HCT116 (cell line): ENCODE measurements at regions not wholly inside any gene's neighbourhood (a gene's known extent, or its start where the extent isn't known, plus 50 kb on each side); places are given as distances from the start of the nearest gene placed in this dataset.

Source experiments
- ATAC-seq: fragments of 200-7000 bp; cut with Tn5 transposase; 2 replicates; pipeline ENCODE4 v1.9.1; 2020; ENCODE audit warnings: mild to moderate bottlenecking, moderate library complexity
- BruUV-seq: library from RNA; stranded (reverse); fragments of 400-500 nt; replicated peaks from 2 replicates; lab custom pipeline; 2021; lab: Mats Ljungman, UMichigan
- CTCF ChIA-PET: fragments of 300-600 bp; sonication (Branson Sonifier 250); formaldehyde crosslinking; loops from one replicate; lab custom pipeline; 2021; ENCODE audit warnings: antibody characterized with exemption; lab: Charles Lee
- POLR2A ChIA-PET: fragments of 300-600, 350-600 bp; sonication (Branson Sonifier 250); formaldehyde crosslinking; loops from one replicate; lab custom pipeline; 2021; ENCODE audit warnings: antibody characterized with exemption; lab: Charles Lee
- RAD21 ChIA-PET, 2 experiments: fragments of 300-600 bp; sonication (Branson Sonifier 250); formaldehyde crosslinking; loops; one replicate each; lab custom pipeline; 2023; ENCODE audit warnings: low total read pairs in 2 of 2; ENCODE audit not compliant: uncharacterized antibody in 2 of 2, unreplicated experiment in 2 of 2, low non-redundant PET in 1 of 2; lab: Charles Lee
- DNase-seq: peaks from one replicate; pipeline ENCODE4 v3.0.0-alpha.2; 2010; ENCODE audit warnings: low read depth, low spot score
- H2AFZ ChIP-seq: fragments of 200-600 bp; shearing (Covaris generic), sonication (generic); 2 replicates; pipeline ENCODE4 v1.6.1; 2017; ENCODE audit warnings: low read depth, mixed run types, mixed read lengths, antibody characterized with exemption, low read length; ENCODE audit not compliant: poor library complexity, severe bottlenecking
- H3K27ac ChIP-seq: 2 replicates; pipeline ENCODE4 v1.5.1; 2012; ENCODE audit warnings: low read depth, low read length
- H3K27me3 ChIP-seq: fragments of 200-600 bp; sonication (generic); 2 replicates; pipeline ENCODE4 v1.6.1; 2016; ENCODE audit warnings: mixed run types, low read length, mixed read lengths; ENCODE audit not compliant: insufficient read depth
- H3K36me3 ChIP-seq, 2 experiments: fragments of 200-500 bp in 1 of 2; fragments of 200-600 bp in 1 of 2; sonication (Bioruptor generic) in 1 of 2; sonication (generic) in 1 of 2; 2 replicates each; pipeline versions ENCODE4 v1.5.1 to v1.6.1; 2014 to 2016; ENCODE audit warnings: low read length in 2 of 2, inconsistent platforms in 1 of 2, mixed read lengths in 1 of 2, mixed run types in 1 of 2; ENCODE audit not compliant: insufficient read depth in 2 of 2, control insufficient read depth in 1 of 2
- H3K4me1 ChIP-seq, 2 experiments: fragments of 200-600 bp in 1 of 2; sonication (generic) in 1 of 2; 2 replicates each; pipeline versions ENCODE4 v1.5.1 to v1.6.1; 2012 to 2017; ENCODE audit warnings: low read length in 2 of 2, inconsistent platforms in 1 of 2, mild to moderate bottlenecking in 1 of 2, mixed read lengths in 1 of 2, mixed run types in 1 of 2, moderate library complexity in 1 of 2; ENCODE audit not compliant: insufficient read depth in 2 of 2, control insufficient read depth in 1 of 2
- H3K4me2 ChIP-seq: fragments of 200-600 bp; sonication (generic); 2 replicates; pipeline ENCODE4 v1.6.1; 2017; ENCODE audit warnings: mixed run types, low read length, mixed read lengths
- H3K4me3 ChIP-seq, 2 experiments: fragments of 200-600 bp in 1 of 2; sonication (generic) in 1 of 2; replicated peaks in 1 of 2; 2 replicates each; pipeline ENCODE4 v1.5.1; 2011 to 2016; ENCODE audit warnings: low read length in 2 of 2, control low read depth in 1 of 2, low read depth in 1 of 2, mild to moderate bottlenecking in 1 of 2, mixed read lengths in 1 of 2, mixed run types in 1 of 2
- H3K79me2 ChIP-seq: fragments of 200-600 bp; sonication (generic); 2 replicates; pipeline ENCODE4 v1.6.1; 2017; ENCODE audit warnings: mild to moderate bottlenecking, mixed run types, low read length, moderate library complexity, mixed read lengths; ENCODE audit not compliant: insufficient read depth
- H3K9ac ChIP-seq: fragments of 200-600 bp; sonication (generic); 2 replicates; pipeline ENCODE4 v1.6.1; 2016; ENCODE audit warnings: low read length, mixed read lengths
- H3K9me2 ChIP-seq: fragments of 200-600 bp; sonication (generic), shearing (Covaris generic); 2 replicates; pipeline ENCODE4 v1.6.1; 2017; ENCODE audit warnings: mixed run types, mild to moderate bottlenecking, moderate library complexity; ENCODE audit not compliant: insufficient read depth
- H3K9me3 ChIP-seq, 2 experiments: fragments of 200-500 bp in 1 of 2; fragments of 200-600 bp in 1 of 2; sonication (Bioruptor generic) in 1 of 2; sonication (generic) in 1 of 2; 2 replicates each; pipeline ENCODE4 v1.6.1; 2014 to 2017; ENCODE audit warnings: low read length in 2 of 2, mixed read lengths in 2 of 2, inconsistent platforms in 1 of 2, low read depth in 1 of 2, mild to moderate bottlenecking in 1 of 2, mixed run types in 1 of 2, moderate library complexity in 1 of 2; ENCODE audit not compliant: control insufficient read depth in 1 of 2, insufficient read depth in 1 of 2
- H4K20me1 ChIP-seq: fragments of 200-600 bp; sonication (generic), shearing (Covaris generic); 2 replicates; pipeline ENCODE4 v1.6.1; 2017; ENCODE audit warnings: mixed run types, mild to moderate bottlenecking, moderate library complexity; ENCODE audit not compliant: insufficient read depth
- ATF3 ChIP-seq: IDR thresholded peaks from 2 replicates; pipeline ENCODE4 v1.6.1; 2012
- CBX3 ChIP-seq: IDR thresholded peaks from 2 replicates; pipeline ENCODE4 v1.6.1; 2012; ENCODE audit warnings: low read depth
- CEBPB ChIP-seq: IDR thresholded peaks from 2 replicates; pipeline ENCODE4 v1.6.1; 2012; ENCODE audit warnings: low read depth
- EGR1 ChIP-seq: IDR thresholded peaks from 2 replicates; pipeline ENCODE4 v1.6.1; 2012; ENCODE audit warnings: low read depth
- JUND ChIP-seq: IDR thresholded peaks from 2 replicates; pipeline ENCODE4 v1.6.1; 2012
- MAX ChIP-seq: IDR thresholded peaks from 2 replicates; pipeline ENCODE4 v1.6.1; 2012
- POLR2AphosphoS5 ChIP-seq: IDR thresholded peaks from 2 replicates; pipeline ENCODE4 v1.6.1; 2011; ENCODE audit warnings: mild to moderate bottlenecking, low read depth, low read length, moderate library complexity
- RAD21 ChIP-seq: IDR thresholded peaks from 2 replicates; pipeline ENCODE4 v1.6.1; 2012; ENCODE audit warnings: low read depth, mild to moderate bottlenecking
- SIN3A ChIP-seq: IDR thresholded peaks from 2 replicates; pipeline ENCODE4 v1.6.1; 2012; ENCODE audit warnings: low read depth
- SP1 ChIP-seq: IDR thresholded peaks from 2 replicates; pipeline ENCODE4 v1.6.1; 2012; ENCODE audit warnings: low read depth
- ZNF274 ChIP-seq: fragments of 200-500 bp; sonication (Bioruptor generic); IDR thresholded peaks from 2 replicates; pipeline ENCODE4 v1.6.1; 2014; ENCODE audit warnings: mild to moderate bottlenecking, low read depth, low read length, inconsistent platforms
- intact Hi-C: fragments of 100-400 bp; cut with micrococcal nuclease; formaldehyde crosslinking; loops from 2 replicates; pipeline ENCODE4 v1.10.0; 2022

GRCh38 chr10:130869179-130869841, 442.2 kb downstream of the TCERG1L start:
- RAD21 ChIA-PET, result no interaction called here
- no peak overlapping the region for H3K4me2 ChIP-seq

GRCh38 chr10:130871406-130871805, 440.1 kb downstream of the TCERG1L start:
- ATAC-seq, result no peak
- H3K4me3 ChIP-seq, result no peak overlapping the region
- H3K27me3 ChIP-seq, result no peaks in the 10 kb centered on the region
- CTCF ChIA-PET, result no interaction called here
- no peak for DNase-seq
- TF ChIP-seq CBX3, result no peak
- no peak for TF ChIP-seq ZNF274
- no peak for TF ChIP-seq CEBPB
- TF ChIP-seq ATF3, result no peak
- no peaks in the 10 kb centered on the region for H3K9me2 ChIP-seq
- no peaks in the 10 kb centered on the region for H3K4me1 ChIP-seq
- no peak overlapping the region for H3K9ac ChIP-seq
- intact Hi-C loops, result no loop called here
- no TSS peak for BruUV-seq
- H3K9me3 ChIP-seq, result no peaks in the 10 kb centered on the region
- no peak overlapping the region for H3K4me2 ChIP-seq
- H3K79me2 ChIP-seq, result no peaks in the 10 kb centered on the region
- no peaks in the 10 kb centered on the region for H4K20me1 ChIP-seq
- RAD21 ChIA-PET, result no interaction called here
- no peak overlapping the region for H3K27ac ChIP-seq
- H3K36me3 ChIP-seq, result no peaks in the 10 kb centered on the region
- POLR2A ChIA-PET, result no interaction called here
- no peak overlapping the region for H2AFZ ChIP-seq

More at GRCh38 chr10:130869179-130869841, 442.2 kb downstream of the TCERG1L start:
- no peaks in the 10 kb centered on the region for H3K36me3 ChIP-seq
- H3K4me3 ChIP-seq, result no peak overlapping the region
- POLR2A ChIA-PET, result no interaction called here
- H3K9ac ChIP-seq, result no peak overlapping the region
- H3K27ac ChIP-seq, result no peak overlapping the region
- H3K9me2 ChIP-seq, result no peaks in the 10 kb centered on the region
- DNase-seq, result no peak
- H2AFZ ChIP-seq, result no peak overlapping the region
- BruUV-seq, result no TSS peak
- H3K27me3 ChIP-seq, result no peaks in the 10 kb centered on the region
- H4K20me1 ChIP-seq, result no peaks in the 10 kb centered on the region
- no peaks in the 10 kb centered on the region for H3K79me2 ChIP-seq
- intact Hi-C loops, result no loop called here
- TF ChIP-seq SIN3A (no peak), POLR2AphosphoS5 (no peak), JUND (no peak), MAX (no peak), SP1 (no peak), RAD21 (no peak), EGR1 (no peak)
- no peak for ATAC-seq
- H3K9me3 ChIP-seq, result no peaks in the 10 kb centered on the region
- CTCF ChIA-PET, result no interaction called here
- no peaks in the 10 kb centered on the region for H3K4me1 ChIP-seq
